AG09319 (cell line): ENCODE measurements at regions not wholly inside any gene's neighbourhood (a gene's known extent, or its start where the extent isn't known, plus 50 kb on each side); places are given as distances from the start of the nearest gene placed in this dataset.
"Not testable (repeated sequence)": the region's sequence is repeated elsewhere in the genome, so short reads cannot be mapped to it uniquely, and the experiment has no call there.

Source experiments
- DNase-seq: peaks from one replicate; pipeline ENCODE4 v3.0.0-alpha.2; 2010; ENCODE audit warnings: low read depth; ENCODE audit errors: extremely low read depth
- TF ChIP-seq, protein P1 (sequence below): IDR thresholded peaks from 2 replicates; pipeline ENCODE4 v1.5.1; 2011; ENCODE audit warnings: low read depth, mild to moderate bottlenecking, inconsistent platforms, low read length, moderate library complexity

DNA sequence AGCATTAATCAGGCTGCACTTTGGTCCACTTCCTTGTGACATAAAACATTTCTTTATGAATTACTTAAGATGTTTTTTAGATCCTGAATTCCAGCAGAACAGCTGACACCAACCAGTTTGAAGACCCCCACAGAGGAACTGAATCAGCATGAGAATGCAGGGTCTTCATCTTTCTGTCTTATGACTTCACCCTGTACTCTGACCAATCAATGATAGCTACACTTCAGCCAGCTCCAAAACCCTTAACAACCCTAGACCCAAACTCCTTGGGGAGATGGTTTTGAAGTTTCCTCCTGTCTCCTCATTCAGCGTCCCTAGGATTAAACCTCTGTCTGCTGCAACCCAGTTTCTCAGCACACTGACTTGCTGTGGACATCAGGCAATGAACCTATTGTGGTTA is 175.0 kb downstream of the CTH start:
- no peak for DNase-seq
- TF ChIP-seq, protein P1, sequence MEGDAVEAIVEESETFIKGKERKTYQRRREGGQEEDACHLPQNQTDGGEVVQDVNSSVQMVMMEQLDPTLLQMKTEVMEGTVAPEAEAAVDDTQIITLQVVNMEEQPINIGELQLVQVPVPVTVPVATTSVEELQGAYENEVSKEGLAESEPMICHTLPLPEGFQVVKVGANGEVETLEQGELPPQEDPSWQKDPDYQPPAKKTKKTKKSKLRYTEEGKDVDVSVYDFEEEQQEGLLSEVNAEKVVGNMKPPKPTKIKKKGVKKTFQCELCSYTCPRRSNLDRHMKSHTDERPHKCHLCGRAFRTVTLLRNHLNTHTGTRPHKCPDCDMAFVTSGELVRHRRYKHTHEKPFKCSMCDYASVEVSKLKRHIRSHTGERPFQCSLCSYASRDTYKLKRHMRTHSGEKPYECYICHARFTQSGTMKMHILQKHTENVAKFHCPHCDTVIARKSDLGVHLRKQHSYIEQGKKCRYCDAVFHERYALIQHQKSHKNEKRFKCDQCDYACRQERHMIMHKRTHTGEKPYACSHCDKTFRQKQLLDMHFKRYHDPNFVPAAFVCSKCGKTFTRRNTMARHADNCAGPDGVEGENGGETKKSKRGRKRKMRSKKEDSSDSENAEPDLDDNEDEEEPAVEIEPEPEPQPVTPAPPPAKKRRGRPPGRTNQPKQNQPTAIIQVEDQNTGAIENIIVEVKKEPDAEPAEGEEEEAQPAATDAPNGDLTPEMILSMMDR, result no peak

DNA sequence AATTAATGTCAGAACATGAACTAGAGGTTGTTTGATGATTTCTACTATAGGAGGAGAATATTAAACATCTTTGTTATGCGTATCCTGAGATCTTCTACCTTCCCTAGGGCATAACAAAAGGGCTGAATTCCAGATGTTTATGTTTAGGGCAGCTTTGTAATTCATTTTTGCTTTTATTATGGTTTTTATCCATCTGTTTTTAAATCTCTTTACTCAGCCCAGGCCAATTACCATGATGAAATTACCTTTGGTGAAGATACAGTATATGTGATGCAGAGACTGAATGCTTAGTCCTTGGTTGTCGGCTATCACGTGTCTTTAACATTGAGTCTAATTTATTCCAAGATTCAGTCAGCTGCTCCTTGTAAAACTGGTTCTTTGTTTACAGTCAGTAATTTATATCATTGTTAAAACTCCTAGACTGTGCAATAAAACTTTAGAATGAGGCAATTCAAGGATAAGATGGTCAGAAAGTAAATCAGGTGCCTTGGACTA is 176.9 kb downstream of the CTH start:
- no peak for DNase-seq
- TF ChIP-seq, protein P1, result no peak

DNA sequence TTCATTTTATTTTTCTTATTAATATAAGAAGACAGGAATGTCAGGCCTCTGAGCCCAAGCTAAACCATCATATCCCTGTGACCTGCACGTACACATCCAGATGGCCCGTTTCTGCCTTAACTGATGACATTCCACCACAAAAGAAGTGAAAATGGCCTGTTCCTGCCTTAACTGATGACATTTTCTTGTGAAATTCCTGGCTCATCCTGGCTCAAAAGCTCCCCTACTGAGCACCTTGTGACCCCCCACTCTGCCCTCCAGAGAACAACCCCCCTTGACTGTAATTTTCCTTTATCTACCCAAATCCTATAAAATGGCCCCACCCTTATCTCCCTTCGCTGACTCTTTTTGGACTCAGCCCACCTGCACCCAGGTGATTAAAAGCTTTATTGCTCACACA is 182.5 kb downstream of the CTH start:
- DNase-seq, result not testable (repeated sequence)

DNA sequence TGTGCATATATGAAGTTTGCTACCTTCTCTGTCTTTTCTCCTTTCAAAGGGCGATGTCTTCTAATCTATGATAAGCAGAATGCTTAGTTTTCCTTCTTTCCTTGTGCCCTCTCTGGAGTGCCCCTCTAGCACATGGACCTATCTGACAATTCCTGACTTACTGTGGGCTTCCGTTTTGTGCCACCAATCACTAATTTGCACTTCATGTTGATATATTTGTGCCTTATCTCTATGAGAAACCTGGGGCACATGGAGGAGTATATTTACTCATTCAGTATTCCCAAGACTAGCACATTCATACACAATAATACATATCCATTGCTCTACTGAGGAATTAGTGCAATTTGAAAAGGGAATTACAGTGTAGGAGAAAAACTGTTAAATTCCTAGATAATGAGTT is 197.7 kb downstream of the CTH start:
- DNase-seq, result no peak
- TF ChIP-seq, protein P1, result no peak

DNA sequence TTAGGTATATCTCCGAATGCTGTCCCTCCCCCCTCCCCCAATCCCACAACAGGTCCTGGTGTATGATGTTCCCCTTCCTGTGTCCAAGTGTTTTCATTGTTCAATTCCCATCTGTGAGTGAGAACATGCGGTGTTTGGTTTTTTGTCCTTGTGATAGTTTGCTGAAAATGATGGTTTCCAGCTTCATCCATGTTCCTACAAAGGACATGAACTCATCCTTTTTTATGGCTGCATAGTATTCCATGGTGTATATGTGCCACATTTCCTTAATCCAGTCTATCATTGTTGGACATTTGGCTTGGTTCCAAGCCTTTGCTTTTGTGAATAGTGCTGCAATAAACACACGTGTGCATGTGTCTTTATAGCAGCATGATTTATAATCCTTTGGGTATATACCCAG is 199.1 kb downstream of the CTH start:
- not testable (repeated sequence) for DNase-seq

DNA sequence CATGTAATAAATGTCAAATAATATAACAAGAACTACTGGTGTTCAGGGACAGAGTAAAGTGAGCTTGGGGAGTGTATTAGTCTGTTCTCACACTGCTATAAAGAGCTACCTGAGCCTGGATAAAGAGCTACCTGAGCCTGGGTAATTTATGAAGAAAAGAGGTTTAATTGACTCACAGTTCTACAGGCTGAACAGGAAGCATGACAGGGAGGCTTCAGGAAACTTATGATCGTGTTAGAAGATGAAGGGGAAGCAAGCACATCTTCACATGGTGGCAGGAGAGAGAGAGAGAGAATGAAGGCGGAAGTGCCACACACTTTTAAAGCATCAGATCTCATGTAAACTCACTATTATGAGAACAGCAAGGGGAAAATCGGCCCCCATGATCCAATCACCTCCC is 205.9 kb downstream of the CTH start:
- TF ChIP-seq, protein P1, result no peak
- DNase-seq, result no peak

DNA sequence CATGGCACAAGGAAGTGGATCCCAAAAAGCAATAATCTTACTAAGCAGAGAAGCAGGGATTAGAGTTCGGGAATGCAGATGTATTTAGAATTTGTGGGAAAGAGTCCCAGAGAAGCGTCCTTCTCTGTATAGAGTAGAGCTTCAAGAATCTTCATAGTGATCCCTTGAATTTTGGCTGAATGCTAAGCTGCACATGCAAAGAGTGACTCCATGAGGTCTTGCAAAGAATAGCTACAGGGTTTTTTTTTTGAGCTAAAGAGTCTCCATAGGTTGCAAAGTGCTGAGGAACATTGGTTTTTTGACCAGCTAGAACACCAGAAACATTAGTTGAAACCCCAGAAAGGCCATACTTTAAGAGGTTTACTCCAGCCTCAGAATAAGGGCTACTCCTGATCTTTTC is 206.7 kb downstream of the CTH start:
- no peak for DNase-seq
- TF ChIP-seq, protein P1, result no peak

DNA sequence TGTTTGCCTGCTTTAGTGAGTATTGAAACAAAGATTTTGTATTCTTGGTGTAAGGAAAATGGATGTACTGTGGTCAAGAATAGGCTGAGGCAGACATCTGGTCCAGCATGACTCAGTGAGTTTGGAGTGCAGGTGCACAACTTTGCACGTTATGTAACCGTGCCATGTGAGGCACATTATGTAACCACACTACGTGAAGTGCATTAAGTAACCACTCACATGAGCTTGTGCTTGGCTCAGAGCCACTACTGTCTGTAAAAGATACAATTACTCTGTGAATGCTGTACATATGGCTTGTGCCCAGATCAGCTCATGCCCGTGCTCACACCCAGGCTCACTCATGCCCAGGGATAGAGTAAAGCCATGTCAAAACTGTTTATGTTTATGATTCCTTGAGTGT is 216.8 kb downstream of the CTH start:
- TF ChIP-seq, protein P1, result no peak
- no peak for DNase-seq

DNA sequence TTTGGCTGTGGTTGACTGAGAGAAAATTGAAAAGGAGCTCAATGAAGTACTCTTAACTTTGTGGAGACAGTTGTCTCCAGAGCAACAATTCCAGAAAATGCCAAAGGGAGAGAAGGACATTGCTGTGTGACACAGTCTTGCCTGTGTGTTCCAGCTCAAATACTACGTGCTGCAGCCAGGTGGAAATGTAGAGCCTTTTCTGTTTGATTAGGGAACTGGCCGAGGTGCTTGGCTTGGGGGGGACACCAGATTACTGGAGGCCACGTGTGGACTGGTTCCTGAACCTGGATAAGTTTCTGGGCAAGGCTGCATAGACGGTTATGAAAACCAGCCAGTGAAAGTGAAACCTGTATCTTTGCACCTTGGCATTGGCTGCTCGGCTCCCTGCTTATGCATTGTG is 217.9 kb downstream of the CTH start:
- TF ChIP-seq, protein P1, result no peak

More for the DNA sequence above, 217.9 kb downstream of the CTH start:
- DNase-seq, result no peak
